DOHH2 (cell line): ENCODE measurements at regions not wholly inside any gene's neighbourhood (a gene's known extent, or its start where the extent isn't known, plus 50 kb on each side); places are given as distances from the start of the nearest gene placed in this dataset.

Experiments used
- EZH2phosphoT487 ChIP-seq: fragments of 200-600 bp; sonication (generic); IDR thresholded peaks from 2 replicates; pipeline ENCODE4 v1.6.1; 2017; ENCODE audit warnings: borderline replicate concordance, mild to moderate bottlenecking, antibody characterized with exemption, low read length, moderate library complexity, mixed read lengths
- TF ChIP-seq, protein P1 (sequence below): fragments of 200-600 bp; sonication (generic); IDR thresholded peaks from one replicate; pipeline ENCODE4 v1.5.1; 2014; ENCODE audit warnings: antibody characterized with exemption, mild to moderate bottlenecking, low read depth, low read length; ENCODE audit not compliant: poor library complexity, severe bottlenecking

GRCh38 chr4:33715841-33716395, 2528.4 kb downstream of the ARAP2 start:
- TF ChIP-seq, protein P1, sequence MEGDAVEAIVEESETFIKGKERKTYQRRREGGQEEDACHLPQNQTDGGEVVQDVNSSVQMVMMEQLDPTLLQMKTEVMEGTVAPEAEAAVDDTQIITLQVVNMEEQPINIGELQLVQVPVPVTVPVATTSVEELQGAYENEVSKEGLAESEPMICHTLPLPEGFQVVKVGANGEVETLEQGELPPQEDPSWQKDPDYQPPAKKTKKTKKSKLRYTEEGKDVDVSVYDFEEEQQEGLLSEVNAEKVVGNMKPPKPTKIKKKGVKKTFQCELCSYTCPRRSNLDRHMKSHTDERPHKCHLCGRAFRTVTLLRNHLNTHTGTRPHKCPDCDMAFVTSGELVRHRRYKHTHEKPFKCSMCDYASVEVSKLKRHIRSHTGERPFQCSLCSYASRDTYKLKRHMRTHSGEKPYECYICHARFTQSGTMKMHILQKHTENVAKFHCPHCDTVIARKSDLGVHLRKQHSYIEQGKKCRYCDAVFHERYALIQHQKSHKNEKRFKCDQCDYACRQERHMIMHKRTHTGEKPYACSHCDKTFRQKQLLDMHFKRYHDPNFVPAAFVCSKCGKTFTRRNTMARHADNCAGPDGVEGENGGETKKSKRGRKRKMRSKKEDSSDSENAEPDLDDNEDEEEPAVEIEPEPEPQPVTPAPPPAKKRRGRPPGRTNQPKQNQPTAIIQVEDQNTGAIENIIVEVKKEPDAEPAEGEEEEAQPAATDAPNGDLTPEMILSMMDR, result no peak
- TF ChIP-seq EZH2phosphoT487, result no peak
